ENCODE measurements at regions not wholly inside any gene's neighbourhood (a gene's known extent, or its start where the extent isn't known, plus 50 kb on each side); places are given as distances from the start of the nearest gene placed in this dataset.

- TF ChIP-seq, protein P1, sequence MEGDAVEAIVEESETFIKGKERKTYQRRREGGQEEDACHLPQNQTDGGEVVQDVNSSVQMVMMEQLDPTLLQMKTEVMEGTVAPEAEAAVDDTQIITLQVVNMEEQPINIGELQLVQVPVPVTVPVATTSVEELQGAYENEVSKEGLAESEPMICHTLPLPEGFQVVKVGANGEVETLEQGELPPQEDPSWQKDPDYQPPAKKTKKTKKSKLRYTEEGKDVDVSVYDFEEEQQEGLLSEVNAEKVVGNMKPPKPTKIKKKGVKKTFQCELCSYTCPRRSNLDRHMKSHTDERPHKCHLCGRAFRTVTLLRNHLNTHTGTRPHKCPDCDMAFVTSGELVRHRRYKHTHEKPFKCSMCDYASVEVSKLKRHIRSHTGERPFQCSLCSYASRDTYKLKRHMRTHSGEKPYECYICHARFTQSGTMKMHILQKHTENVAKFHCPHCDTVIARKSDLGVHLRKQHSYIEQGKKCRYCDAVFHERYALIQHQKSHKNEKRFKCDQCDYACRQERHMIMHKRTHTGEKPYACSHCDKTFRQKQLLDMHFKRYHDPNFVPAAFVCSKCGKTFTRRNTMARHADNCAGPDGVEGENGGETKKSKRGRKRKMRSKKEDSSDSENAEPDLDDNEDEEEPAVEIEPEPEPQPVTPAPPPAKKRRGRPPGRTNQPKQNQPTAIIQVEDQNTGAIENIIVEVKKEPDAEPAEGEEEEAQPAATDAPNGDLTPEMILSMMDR (IDR thresholded peaks at IDR 0.05 in 8 of 11, conservative IDR thresholded peaks at IDR 0.05 in 3 of 11) = no peak
- TF ChIP-seq POLR2AphosphoS5 (IDR thresholded peaks at IDR 0.05) (no peak), POLR2A (IDR thresholded peaks at IDR 0.05) (no peak)
These were observed 53.7 kb upstream of the CD36 start for GRCh38 chr7:80584778-80585177.

Data from spleen (tissue), 7 donors.